Calu3 (cell line): ENCODE measurements at regions not wholly inside any gene's neighbourhood (a gene's known extent, or its start where the extent isn't known, plus 50 kb on each side); places are given as distances from the start of the nearest gene placed in this dataset.

Source experiments
- BruUV-seq: library from RNA; stranded (reverse); fragments of 400-500 nt; replicated peaks from 2 replicates; lab custom pipeline; 2021; lab: Mats Ljungman, UMichigan
- CTCF ChIA-PET: fragments of 300-600 bp; sonication (Branson Sonifier 250); formaldehyde crosslinking; loops from one replicate; lab custom pipeline; 2022; ENCODE audit warnings: antibody characterized with exemption; lab: Charles Lee
- DNase-seq: peaks from one replicate; pipeline ENCODE4 v3.0.0; 2022
- H3K27ac Mint-ChIP-seq: one replicate; pipeline ENCODE4 v1.8.0; 2022; ENCODE audit warnings: mixed read lengths; ENCODE audit not compliant: unreplicated experiment
- H3K27me3 Mint-ChIP-seq: one replicate; pipeline ENCODE4 v1.8.0; 2022; ENCODE audit warnings: mixed read lengths; ENCODE audit not compliant: unreplicated experiment
- H3K36me3 Mint-ChIP-seq: one replicate; pipeline ENCODE4 v1.8.0; 2022; ENCODE audit warnings: mild to moderate bottlenecking, moderate library complexity, mixed read lengths; ENCODE audit not compliant: insufficient read depth, unreplicated experiment
- H3K4me1 Mint-ChIP-seq: one replicate; pipeline ENCODE4 v1.8.0; 2022; ENCODE audit warnings: mild to moderate bottlenecking, low read depth, mixed read lengths; ENCODE audit not compliant: unreplicated experiment
- H3K4me3 Mint-ChIP-seq: one replicate; pipeline ENCODE4 v1.8.0; 2022; ENCODE audit warnings: mild to moderate bottlenecking, low read depth, moderate library complexity, mixed read lengths; ENCODE audit not compliant: unreplicated experiment
- H3K9me3 Mint-ChIP-seq: one replicate; pipeline ENCODE4 v1.8.0; 2022; ENCODE audit warnings: low read depth, mixed read lengths; ENCODE audit not compliant: unreplicated experiment
- CTCF ChIP-seq: fragments of 200-600 bp; IDR thresholded peaks from one replicate; pipeline ENCODE4 v1.8.0; 2022; ENCODE audit warnings: antibody characterized with exemption; ENCODE audit not compliant: unreplicated experiment
- intact Hi-C: fragments of 100-400 bp; cut with micrococcal nuclease; formaldehyde crosslinking; loops from one replicate; pipeline ENCODE4 v1.10.0; 2022; ENCODE audit not compliant: unreplicated experiment

GRCh38 chr14:48553443-48553842 is 878.0 kb upstream of the MDGA2 start:
- no TSS peak for BruUV-seq
- intact Hi-C loops, result no loop called here
- Mint-ChIP-seq H3K27me3 (no peaks in the 10 kb centered on the region), H3K4me1 (no peaks in the 10 kb centered on the region), H3K36me3 (no peaks in the 10 kb centered on the region), H3K27ac (no peak overlapping the region), H3K4me3 (no peak overlapping the region), H3K9me3 (peaks cover 17% of the 10 kb centered on the region)
- no peak for TF ChIP-seq CTCF
- DNase-seq, result no peak
- CTCF ChIA-PET, result no interaction called here

GRCh38 chr14:48546996-48547395 is 871.6 kb upstream of the MDGA2 start:
- Mint-ChIP-seq H3K9me3 (peaks cover 10% of the 10 kb centered on the region), H3K27me3 (no peaks in the 10 kb centered on the region), H3K36me3 (no peaks in the 10 kb centered on the region), H3K27ac (no peak overlapping the region), H3K4me3 (no peak overlapping the region), H3K4me1 (no peaks in the 10 kb centered on the region)
- intact Hi-C loops, result no loop called here
- DNase-seq, result no peak
- CTCF ChIA-PET, result no interaction called here
- BruUV-seq, result no TSS peak
- TF ChIP-seq CTCF, result no peak

GRCh38 chr14:48537600-48537999 is 862.2 kb upstream of the MDGA2 start:
- intact Hi-C loops, result no loop called here
- no peak overlapping the region for H3K27ac Mint-ChIP-seq
- peaks cover 9% of the 10 kb centered on the region for H3K9me3 Mint-ChIP-seq
- H3K27me3 Mint-ChIP-seq, result no peaks in the 10 kb centered on the region
- CTCF ChIA-PET, result no interaction called here
- no peak for TF ChIP-seq CTCF
- BruUV-seq, result no TSS peak
- H3K4me1 Mint-ChIP-seq, result no peaks in the 10 kb centered on the region
- H3K36me3 Mint-ChIP-seq, result no peaks in the 10 kb centered on the region
- DNase-seq, result no peak
- no peak overlapping the region for H3K4me3 Mint-ChIP-seq

- H3K9me3 Mint-ChIP-seq, result peaks cover 12% of the 10 kb centered on the region
- no peaks in the 10 kb centered on the region for H3K36me3 Mint-ChIP-seq
- H3K4me1 Mint-ChIP-seq, result no peaks in the 10 kb centered on the region
- intact Hi-C loops, result no loop called here
- BruUV-seq, result no TSS peak
- H3K27ac Mint-ChIP-seq, result no peak overlapping the region
- H3K27me3 Mint-ChIP-seq, result no peaks in the 10 kb centered on the region
- no peak for TF ChIP-seq CTCF
- H3K4me3 Mint-ChIP-seq, result no peak overlapping the region
- CTCF ChIA-PET, result no interaction called here
- DNase-seq, result no peak
Measured at GRCh38 chr14:48536318-48536717, 860.9 kb upstream of the MDGA2 start.
